ENCODE measurements at regions not wholly inside any gene's neighbourhood (a gene's known extent, or its start where the extent isn't known, plus 50 kb on each side); places are given as distances from the start of the nearest gene placed in this dataset.

DNA sequence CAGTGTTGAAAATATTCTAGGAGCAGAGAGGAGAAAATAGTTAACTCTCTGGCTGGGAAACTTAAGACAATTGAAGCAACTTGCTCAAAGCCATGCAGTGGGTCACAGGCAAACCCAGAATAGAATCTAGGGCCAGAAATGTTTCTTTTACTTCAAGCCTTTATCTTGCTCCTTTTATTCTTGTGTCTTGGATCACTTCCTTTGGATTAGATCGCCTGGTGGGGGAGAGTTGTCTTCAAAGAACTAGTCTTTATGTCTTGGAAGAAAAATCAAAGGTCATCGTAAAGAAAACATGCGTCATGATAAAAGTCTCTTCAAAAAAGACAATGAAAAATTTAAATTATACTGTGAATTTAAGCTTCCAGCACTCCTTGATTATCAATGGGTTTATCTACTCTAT lies 493.6 kb upstream of the USP24 start:
- DNase-seq (ENCODE audit: extremely low read depth, insufficient read length): no peak
- H3K36me3 ChIP-seq (ENCODE audit: control insufficient read depth, insufficient read depth, low read length): no peaks in the 10 kb centered on the region
- TF ChIP-seq CTCF (IDR thresholded peaks at IDR 0.05; ENCODE audit: insufficient read depth, low read length, poor library complexity, severe bottlenecking): no peak
- no peak overlapping the region for H3K4me3 ChIP-seq (replicated peaks; ENCODE audit: low read depth, low read length)
- no peaks in the 10 kb centered on the region; the same call in none of the 2 replicates for H3K27me3 ChIP-seq (replicated peaks; ENCODE audit: control insufficient read depth, insufficient read depth, low read length)

DNA sequence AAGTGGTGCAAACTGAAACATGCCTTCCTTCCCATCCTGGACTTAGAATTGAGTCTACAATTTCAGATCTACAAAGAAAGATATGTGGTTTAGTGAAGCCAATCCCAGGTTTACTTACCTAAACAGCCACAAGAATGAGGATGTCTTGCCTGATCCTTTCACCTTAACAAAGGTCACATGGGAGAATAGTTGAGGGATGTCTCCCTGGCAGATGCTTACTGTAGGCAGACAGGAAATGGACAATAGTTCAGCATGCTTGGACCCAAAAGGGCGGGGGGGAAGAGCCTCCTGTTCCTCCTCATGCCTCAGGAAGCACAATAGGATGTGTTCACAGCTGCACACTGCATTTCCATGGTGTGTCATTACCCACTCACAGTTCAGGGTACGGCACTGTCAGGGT lies 492.7 kb upstream of the USP24 start:
- Histone ChIP-seq H3K27me3 (replicated peaks; ENCODE audit: control insufficient read depth, insufficient read depth, low read length) (no peaks in the 10 kb centered on the region; the same call in none of the 2 replicates), H3K36me3 (ENCODE audit: control insufficient read depth, insufficient read depth, low read length) (no peaks in the 10 kb centered on the region), H3K4me3 (replicated peaks; ENCODE audit: low read depth, low read length) (no peak overlapping the region)
- DNase-seq (ENCODE audit: extremely low read depth, insufficient read length): no peak
- no peak for TF ChIP-seq CTCF (IDR thresholded peaks at IDR 0.05; ENCODE audit: insufficient read depth, low read length, poor library complexity, severe bottlenecking)

GRCh38 chr1:55707196-55707595 lies 492.0 kb upstream of the USP24 start:
- DNase-seq (ENCODE audit: extremely low read depth, insufficient read length): no peak
- no peak overlapping the region for H3K4me3 ChIP-seq (replicated peaks; ENCODE audit: low read depth, low read length)
- no peak for TF ChIP-seq CTCF (IDR thresholded peaks at IDR 0.05; ENCODE audit: insufficient read depth, low read length, poor library complexity, severe bottlenecking)
- no peaks in the 10 kb centered on the region for H3K36me3 ChIP-seq (ENCODE audit: control insufficient read depth, insufficient read depth, low read length)
- no peaks in the 10 kb centered on the region; the same call in none of the 2 replicates for H3K27me3 ChIP-seq (replicated peaks; ENCODE audit: control insufficient read depth, insufficient read depth, low read length)

DNA sequence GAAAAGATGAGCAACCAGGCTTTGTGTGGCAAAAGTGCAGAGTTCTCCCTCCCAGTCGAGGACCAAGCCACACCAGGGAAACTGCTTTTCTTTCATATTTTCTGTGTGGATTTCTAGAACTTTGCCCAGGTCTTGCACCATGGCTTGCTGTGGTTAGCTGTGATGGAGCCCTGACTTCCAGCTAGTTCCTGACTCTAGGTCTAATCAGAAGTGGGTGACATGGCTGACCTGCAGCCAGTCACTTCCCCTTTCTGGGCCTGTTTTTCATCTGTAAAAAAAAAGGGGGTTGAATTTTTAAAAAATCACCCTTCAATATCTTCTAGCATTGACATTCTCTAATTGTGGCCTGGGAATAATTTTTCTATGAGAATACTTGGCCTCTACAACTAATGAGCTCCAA lies 491.2 kb upstream of the USP24 start:
- H3K36me3 ChIP-seq (ENCODE audit: control insufficient read depth, insufficient read depth, low read length): no peaks in the 10 kb centered on the region
- DNase-seq (ENCODE audit: extremely low read depth, insufficient read length): no peak
- no peak for TF ChIP-seq CTCF (IDR thresholded peaks at IDR 0.05; ENCODE audit: insufficient read depth, low read length, poor library complexity, severe bottlenecking)
- H3K4me3 ChIP-seq (replicated peaks; ENCODE audit: low read depth, low read length): no peak overlapping the region
- H3K27me3 ChIP-seq (replicated peaks; ENCODE audit: control insufficient read depth, insufficient read depth, low read length): no peaks in the 10 kb centered on the region; the same call in none of the 2 replicates

- no peak for TF ChIP-seq CTCF (IDR thresholded peaks at IDR 0.05; ENCODE audit: insufficient read depth, low read length, poor library complexity, severe bottlenecking)
- H3K4me3 ChIP-seq (replicated peaks; ENCODE audit: low read depth, low read length): no peak overlapping the region
- no peak for DNase-seq (ENCODE audit: extremely low read depth, insufficient read length)
- H3K36me3 ChIP-seq (ENCODE audit: control insufficient read depth, insufficient read depth, low read length): no peaks in the 10 kb centered on the region
- H3K27me3 ChIP-seq (replicated peaks; ENCODE audit: control insufficient read depth, insufficient read depth, low read length): no peaks in the 10 kb centered on the region; the same call in 1 of the 2 replicates
Observed at GRCh38 chr1:55703726-55704363, 488.7 kb upstream of the USP24 start.

DNA sequence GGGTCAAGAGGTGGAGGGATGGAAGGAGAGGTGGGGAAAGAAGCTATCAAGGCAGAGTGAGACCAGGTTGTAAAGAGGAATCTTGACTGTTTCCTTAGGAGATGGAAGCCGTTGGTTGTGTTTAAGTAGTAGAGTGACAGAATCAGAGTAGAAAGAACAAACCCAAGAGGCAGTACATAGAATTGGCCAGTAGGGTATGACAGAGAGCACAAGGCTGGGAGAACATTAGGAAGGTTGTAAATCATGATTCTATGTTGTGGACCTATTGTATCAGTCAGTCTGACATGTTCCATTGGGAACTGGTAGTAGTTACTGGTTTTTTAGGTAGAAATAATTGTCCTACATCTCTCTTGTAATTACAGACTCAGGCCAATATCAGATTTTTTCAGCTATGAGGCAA lies 486.9 kb upstream of the USP24 start:
- Histone ChIP-seq H3K4me3 (replicated peaks; ENCODE audit: low read depth, low read length) (no peak overlapping the region), H3K27me3 (replicated peaks; ENCODE audit: control insufficient read depth, insufficient read depth, low read length) (no peaks in the 10 kb centered on the region; the same call in 1 of the 2 replicates), H3K36me3 (ENCODE audit: control insufficient read depth, insufficient read depth, low read length) (no peaks in the 10 kb centered on the region)
- TF ChIP-seq CTCF (IDR thresholded peaks at IDR 0.05; ENCODE audit: insufficient read depth, low read length, poor library complexity, severe bottlenecking): peak; percentile 90
- no peak for DNase-seq (ENCODE audit: extremely low read depth, insufficient read length)

Measured in GM06990 (cell line).